Fibroblast of lung (primary cell): ENCODE measurements at regions not wholly inside any gene's neighbourhood (a gene's known extent, or its start where the extent isn't known, plus 50 kb on each side); places are given as distances from the start of the nearest gene placed in this dataset.

Experiments used
- CTCF ChIP-seq, 2 donors: IDR thresholded peaks in 1 of 2; conservative IDR thresholded peaks in 1 of 2; 1 replicate in 1 of 2; 2 replicates in 1 of 2; pipeline ENCODE4 v1.5.1; 2011 to 2012; ENCODE audit warnings: low read length in 2 of 2, control low read depth in 1 of 2, inconsistent platforms in 1 of 2, low read depth in 1 of 2, mild to moderate bottlenecking in 1 of 2
- EZH2 ChIP-seq: IDR thresholded peaks from 2 replicates; pipeline ENCODE4 v1.5.1; 2012; ENCODE audit warnings: low read length, control low read depth, mild to moderate bottlenecking; ENCODE audit errors: missing control alignments

DNA sequence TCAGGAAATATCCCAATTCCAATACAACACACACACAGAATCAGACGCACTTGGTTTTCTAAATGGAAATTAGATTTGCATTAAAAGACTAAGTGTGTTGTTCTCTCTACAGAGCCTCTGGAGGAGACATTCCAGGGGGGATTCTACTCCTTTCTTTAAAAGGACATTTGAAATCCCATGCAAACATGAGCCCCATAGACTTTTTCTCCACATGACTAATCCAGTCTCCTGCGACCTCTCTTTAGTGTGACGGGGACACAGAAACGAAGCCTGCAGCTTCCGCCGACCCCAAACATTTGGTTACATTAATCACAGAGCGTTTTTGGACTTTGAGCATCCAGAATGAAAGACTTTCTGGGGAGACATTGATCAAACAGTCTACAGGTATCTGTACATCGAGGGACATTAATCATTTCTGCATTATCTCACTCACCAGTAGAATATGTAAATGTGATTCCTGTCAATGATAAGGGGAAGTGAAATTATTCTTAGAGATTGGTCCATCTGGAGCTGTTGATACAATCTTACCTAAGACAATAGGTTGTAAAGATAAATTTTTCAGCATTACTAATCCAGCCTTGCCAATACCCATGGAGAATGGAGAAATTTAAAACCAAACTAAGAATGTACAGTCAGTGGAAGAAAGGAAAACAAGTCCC is 103.4 kb upstream of the IRX3 start:
- no peak for TF ChIP-seq CTCF (conservative IDR thresholded peaks at IDR 0.05 in 1 of 2, IDR thresholded peaks at IDR 0.05 in 1 of 2; ENCODE audit: low read depth in 1 of 2, low read length in 2 of 2)
- no peak for TF ChIP-seq EZH2
